Tibial nerve (tissue), 4 donors: ENCODE measurements at regions not wholly inside any gene's neighbourhood (a gene's known extent, or its start where the extent isn't known, plus 50 kb on each side); places are given as distances from the start of the nearest gene placed in this dataset.

Experiments
- DNase-seq, 2 donors: peaks; one replicate each; pipeline ENCODE4 v3.0.0-alpha.2; 2019; ENCODE audit warnings: low spot score in 2 of 2
- H3K27ac ChIP-seq, 4 donors: fragments of 200-600 bp; sonication (generic) in 3 of 4; one replicate each; pipeline ENCODE4 v1.5.1; 2017 to 2019; ENCODE audit warnings: mild to moderate bottlenecking in 1 of 4
- H3K27me3 ChIP-seq, 2 donors: fragments of 200-600 bp; sonication (generic) in 1 of 2; one replicate each; pipeline versions ENCODE4 v1.5.1 to v1.6.0; 2017 to 2019
- H3K36me3 ChIP-seq, 3 donors: fragments of 200-600 bp; sonication (generic); one replicate each; pipeline ENCODE4 v1.5.1; 2018 to 2019
- H3K4me1 ChIP-seq, 4 donors: fragments of 200-600 bp; sonication (generic) in 3 of 4; one replicate each; pipeline ENCODE4 v1.5.1; 2017 to 2019
- H3K4me3 ChIP-seq, 4 donors: fragments of 200-600 bp; sonication (generic) in 3 of 4; one replicate each; pipeline ENCODE4 v1.5.1; 2017 to 2019; ENCODE audit warnings: mild to moderate bottlenecking in 1 of 4, moderate library complexity in 1 of 4
- H3K9me3 ChIP-seq, 4 donors: fragments of 200-600 bp; sonication (generic) in 3 of 4; one replicate each; pipeline ENCODE4 v1.5.1; 2017 to 2019
- CTCF ChIP-seq, 5 experiments: fragments of 200-600 bp in 3 of 5; fragments of 450-650 bp in 2 of 5; sonication (generic) in 3 of 5; IDR thresholded peaks; one replicate each; pipeline ENCODE4 v1.5.1; 2016 to 2019; ENCODE audit warnings: antibody characterized with exemption in 5 of 5, mild to moderate bottlenecking in 3 of 5, moderate library complexity in 2 of 5
- EP300 ChIP-seq, 2 donors: sonication (generic); formaldehyde crosslinking; IDR thresholded peaks; one replicate each; pipeline ENCODE4 v1.6.1; 2017; ENCODE audit warnings: antibody characterized with exemption in 2 of 2, mild to moderate bottlenecking in 1 of 2
- POLR2A ChIP-seq, 2 donors: fragments of 450-650 bp; IDR thresholded peaks; one replicate each; pipeline ENCODE4 v1.6.1; 2017; ENCODE audit warnings: antibody characterized with exemption in 2 of 2, mild to moderate bottlenecking in 2 of 2, moderate library complexity in 2 of 2
- WGBS, 2 donors: methylation state at CpG; one replicate each; pipeline ENCODE4 v1.1.5; 2018; 5-methylcytosine and 5-hydroxymethylcytosine counted together

GRCh38 chr12:91940826-91941570, 204.6 kb downstream of the BTG1 start:
- Histone ChIP-seq H3K9me3 (no peaks in the 10 kb centered on the region), H3K4me1 (no peaks in the 10 kb centered on the region), H3K36me3 (no peaks in the 10 kb centered on the region), H3K27ac (no peak overlapping the region), H3K4me3 (no peak overlapping the region), H3K27me3 (no peaks in the 10 kb centered on the region)
- no peak for TF ChIP-seq CTCF (IDR thresholded peaks at IDR 0.05)
- no peak for TF ChIP-seq EP300 (IDR thresholded peaks at IDR 0.05)
- no peak for TF ChIP-seq POLR2A (IDR thresholded peaks at IDR 0.05)
- DNase-seq: no peak
- WGBS, 2 donors: 48 to 50% methylated on average over 1 of the region's 1 CpG

- Histone ChIP-seq H3K9me3 (no peaks in the 10 kb centered on the region), H3K27me3 (no peaks in the 10 kb centered on the region), H3K27ac (no peak overlapping the region), H3K36me3 (no peaks in the 10 kb centered on the region), H3K4me3 (no peak overlapping the region), H3K4me1 (no peaks in the 10 kb centered on the region)
- no peak for TF ChIP-seq POLR2A (IDR thresholded peaks at IDR 0.05)
- no peak for TF ChIP-seq EP300 (IDR thresholded peaks at IDR 0.05)
- TF ChIP-seq CTCF (IDR thresholded peaks at IDR 0.05): no peak
- 91 to 92% methylated on average over 1 of the region's 1 CpG for WGBS, 2 donors
- no peak for DNase-seq
Measured at GRCh38 chr12:91940322-91940721, 205.3 kb downstream of the BTG1 start.

GRCh38 chr12:91937706-91938105, 207.9 kb downstream of the BTG1 start:
- no peak for TF ChIP-seq EP300 (IDR thresholded peaks at IDR 0.05)
- no peak for TF ChIP-seq POLR2A (IDR thresholded peaks at IDR 0.05)
- TF ChIP-seq CTCF (IDR thresholded peaks at IDR 0.05): no peak
- no peaks in the 10 kb centered on the region for H3K4me1 ChIP-seq
- no peak for DNase-seq
- H3K27me3 ChIP-seq: no peaks in the 10 kb centered on the region
- no peaks in the 10 kb centered on the region for H3K9me3 ChIP-seq
- H3K4me3 ChIP-seq: no peak overlapping the region
- 90 to 95% methylated on average over 1 of the region's 1 CpG for whole genome bisulfite sequencing, 2 donors
- no peak overlapping the region for H3K27ac ChIP-seq
- H3K36me3 ChIP-seq: no peaks in the 10 kb centered on the region

- 48 to 50% methylated on average over 1 of the region's 1 CpG for WGBS, 2 donors
- TF ChIP-seq EP300 (IDR thresholded peaks at IDR 0.05): no peak
- TF ChIP-seq POLR2A (IDR thresholded peaks at IDR 0.05): no peak
- no peak for TF ChIP-seq CTCF (IDR thresholded peaks at IDR 0.05)
- no peak for DNase-seq
- H3K9me3 ChIP-seq: no peaks in the 10 kb centered on the region
- H3K4me3 ChIP-seq: no peak overlapping the region
- H3K4me1 ChIP-seq: no peaks in the 10 kb centered on the region
- H3K27me3 ChIP-seq: no peaks in the 10 kb centered on the region
- no peaks in the 10 kb centered on the region for H3K36me3 ChIP-seq
- no peak overlapping the region for H3K27ac ChIP-seq
Measured at GRCh38 chr12:91937009-91937408, 208.6 kb downstream of the BTG1 start.

GRCh38 chr12:91935296-91935695, 210.3 kb downstream of the BTG1 start:
- Histone ChIP-seq H3K27me3 (no peaks in the 10 kb centered on the region), H3K4me3 (no peak overlapping the region), H3K4me1 (peaks cover 0 to 2% (median 0%) of the 10 kb centered on the region in 4 donors), H3K27ac (no peak overlapping the region), H3K9me3 (no peaks in the 10 kb centered on the region), H3K36me3 (no peaks in the 10 kb centered on the region)
- TF ChIP-seq POLR2A (IDR thresholded peaks at IDR 0.05): no peak
- no peak for TF ChIP-seq EP300 (IDR thresholded peaks at IDR 0.05)
- no peak for TF ChIP-seq CTCF (IDR thresholded peaks at IDR 0.05)
- no peak for DNase-seq
- WGBS, 2 donors: 90 to 98% methylated on average over 2 of the region's 2 CpGs
